Hypothalamus (tissue), 51 donors: ENCODE measurements at regions not wholly inside any gene's neighbourhood (a gene's known extent, or its start where the extent isn't known, plus 50 kb on each side); places are given as distances from the start of the nearest gene placed in this dataset.
"Not testable (repeated sequence)": the region's sequence is repeated elsewhere in the genome, so short reads cannot be mapped to it uniquely, and the experiment has no call there.

Experiments
- DNase-seq, 51 donors: peaks; one replicate each; lab custom pipeline; 2025; lab: John Stamatoyannopoulos, UW

DNA sequence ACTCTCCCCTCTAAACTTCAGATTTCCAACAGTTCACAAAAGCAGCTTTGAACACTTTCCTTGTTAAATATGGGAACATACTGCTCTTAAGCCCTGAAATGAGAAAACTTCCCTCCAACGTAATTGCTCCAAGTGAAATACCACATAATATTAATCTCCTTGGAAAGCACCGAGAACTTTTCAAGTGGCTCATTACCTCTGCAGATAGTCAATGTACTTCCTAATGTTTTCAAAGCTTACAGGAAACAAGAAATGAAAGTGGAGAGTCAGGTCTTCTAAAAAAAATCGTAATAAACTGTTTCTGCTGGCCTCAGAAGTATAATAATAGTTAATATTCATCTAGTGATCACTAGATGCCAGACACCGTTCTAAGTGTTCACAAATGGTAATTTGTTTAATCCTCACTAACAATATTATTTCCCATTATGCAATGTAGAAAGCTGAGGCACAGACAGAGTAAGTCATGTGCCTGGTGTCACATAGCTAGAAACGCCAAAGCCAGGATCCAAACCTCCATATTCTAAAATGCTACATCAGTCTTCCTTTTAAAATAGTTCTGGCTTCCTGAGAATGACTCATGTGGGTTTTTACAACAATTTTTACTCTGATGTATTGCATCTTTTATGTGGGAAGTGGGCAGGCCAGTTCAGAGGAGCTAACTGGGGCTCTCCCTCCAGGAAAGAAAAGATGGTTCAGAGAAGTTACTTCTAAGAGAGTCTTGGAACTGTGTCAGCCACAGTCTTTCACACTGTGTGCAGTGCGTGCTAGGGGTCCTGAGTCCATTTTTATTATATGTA lies 177.2 kb downstream of the PLPPR4 start:
- no peak for DNase-seq

GRCh38 chr1:99444211-99444927 lies 180.1 kb downstream of the PLPPR4 start:
- DNase-seq = not testable (repeated sequence)

- no peak for DNase-seq
These were observed 180.8 kb downstream of the PLPPR4 start for GRCh38 chr1:99445071-99445470.

- no peak for DNase-seq
These were observed 181.2 kb downstream of the PLPPR4 start for GRCh38 chr1:99445486-99445885.

DNA sequence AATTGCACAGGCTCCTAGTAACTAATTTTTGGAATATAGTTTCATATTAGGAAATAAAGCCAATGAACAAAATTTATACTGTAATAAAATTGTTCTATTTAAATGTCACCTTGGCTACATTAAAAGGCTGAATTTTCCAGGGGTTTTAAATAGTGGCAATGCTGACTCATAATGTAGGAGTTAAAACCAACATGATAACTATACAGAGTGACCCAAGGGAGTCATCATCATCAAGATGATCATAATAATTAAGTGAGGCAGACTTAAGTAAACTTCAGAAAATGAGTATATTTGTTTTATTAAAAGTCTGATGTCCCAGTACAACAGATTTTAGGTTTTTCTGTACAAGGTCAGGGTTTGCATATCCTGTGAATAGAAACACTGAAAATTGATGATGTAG lies 183.4 kb downstream of the PLPPR4 start:
- DNase-seq = no peak

GRCh38 chr1:99455760-99456159 lies 190.2 kb upstream of the PALMD start:
- no peak for DNase-seq

DNA sequence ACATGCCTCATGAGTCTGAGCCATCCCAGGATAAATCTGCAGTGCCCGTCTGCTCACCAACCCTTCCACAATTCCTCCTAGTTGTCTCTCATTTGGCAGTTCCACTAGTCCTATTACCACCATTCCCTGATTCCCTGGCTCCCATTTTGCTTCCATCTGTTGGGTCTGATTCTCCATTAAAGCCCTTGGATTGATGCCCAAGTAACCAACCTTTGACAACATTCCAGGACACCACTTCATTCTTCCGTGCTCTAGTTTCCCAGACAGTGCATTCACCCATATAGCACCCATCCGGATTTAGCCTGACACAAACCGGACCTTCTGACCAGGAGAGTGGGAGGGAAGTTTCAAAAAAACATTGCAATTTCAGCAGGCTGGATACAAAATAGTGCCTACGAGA lies 189.4 kb upstream of the PALMD start:
- no peak for DNase-seq

DNA sequence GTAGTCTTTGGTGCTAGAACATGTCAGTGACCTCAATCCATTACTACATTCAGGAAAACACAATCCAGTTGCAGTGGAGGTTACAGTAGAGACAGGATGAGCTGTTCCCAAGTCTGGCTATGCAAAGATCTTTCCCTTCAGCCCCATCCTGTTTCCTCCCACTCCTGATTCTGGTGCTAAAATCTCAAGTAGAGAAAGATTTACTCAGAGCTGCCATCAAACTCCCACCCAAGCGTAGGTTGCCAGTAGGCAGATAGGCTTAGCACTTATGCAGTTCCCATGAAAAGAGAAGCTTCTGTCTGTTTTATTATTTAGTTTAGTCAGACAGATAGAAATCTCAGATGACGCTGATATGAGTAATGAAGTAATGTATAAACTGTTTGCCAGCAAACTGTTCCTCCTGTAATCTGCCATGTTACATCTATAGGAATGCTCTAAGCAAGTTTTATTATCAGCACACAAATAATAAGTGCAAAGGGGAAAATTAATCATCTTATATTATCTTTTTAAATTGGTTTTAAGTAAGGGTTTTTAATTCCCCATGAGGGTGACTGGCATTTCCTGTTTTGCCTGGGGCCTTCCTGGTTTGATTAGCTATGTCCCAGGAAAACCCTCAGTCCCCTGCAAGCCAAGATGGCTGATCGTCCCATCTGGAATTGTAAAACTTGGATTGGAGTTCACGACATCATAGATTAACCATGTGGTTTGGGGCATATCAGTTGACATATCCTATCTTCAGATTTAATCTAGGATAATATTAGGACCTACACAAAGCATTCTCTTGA lies 188.3 kb upstream of the PALMD start:
- peak in 1 of 51 donors; percentile 21 for DNase-seq

- no peak for DNase-seq
These were observed 184.4 kb upstream of the PALMD start for GRCh38 chr1:99461499-99461898.

DNA sequence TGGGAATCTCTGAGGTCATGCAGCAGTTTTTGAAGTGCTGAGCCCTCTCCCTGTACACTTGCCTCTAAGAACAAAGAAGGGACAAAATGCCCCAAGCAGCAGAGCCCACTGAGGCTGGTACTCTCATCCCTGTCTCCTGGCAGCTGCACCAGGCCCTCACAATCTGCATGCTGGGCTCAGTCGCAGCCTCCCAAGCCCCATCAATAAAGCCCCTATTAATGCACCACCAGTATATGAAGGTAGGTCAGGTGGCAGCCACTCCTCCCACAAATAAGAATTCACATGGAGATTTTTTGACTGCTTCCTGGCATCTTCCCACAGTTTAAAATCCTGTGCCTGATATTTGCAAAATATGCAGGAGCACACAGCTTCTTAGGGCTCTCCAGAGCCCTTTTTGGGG lies 181.2 kb upstream of the PALMD start:
- DNase-seq = no peak

DNA sequence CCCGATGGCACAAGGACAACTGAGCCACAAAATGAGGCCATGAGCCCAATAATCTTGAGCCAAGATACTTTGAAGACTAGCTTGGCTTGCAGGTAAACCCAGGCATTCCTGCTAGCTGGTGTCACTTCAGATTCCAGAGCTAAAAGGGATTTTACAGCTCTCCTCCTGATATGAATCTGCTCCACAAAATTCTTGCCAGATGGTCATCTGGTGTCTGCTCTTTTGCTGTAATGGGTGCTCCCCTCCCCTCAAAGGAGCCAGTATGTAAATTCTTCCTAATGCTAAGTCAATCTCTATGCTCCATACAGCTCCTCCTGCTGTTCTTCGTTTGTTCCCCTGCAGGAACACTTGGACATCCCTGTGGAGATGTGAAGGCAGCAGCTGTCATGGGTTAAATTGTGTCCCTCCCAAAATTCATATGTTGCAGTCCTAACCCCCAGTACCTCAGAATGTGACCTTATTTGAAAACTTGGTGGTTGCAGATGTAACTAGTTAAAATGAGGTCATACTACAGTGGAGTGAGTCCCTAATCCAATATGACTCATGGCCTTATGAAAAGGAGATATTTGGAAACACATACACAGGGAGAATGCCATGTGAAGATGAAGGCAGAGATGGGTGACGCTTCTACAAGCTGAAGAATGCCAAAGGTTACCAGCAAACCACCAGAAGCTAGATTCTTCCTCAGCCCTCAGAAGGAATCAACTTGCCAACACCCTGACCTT lies 180.6 kb upstream of the PALMD start:
- DNase-seq = no peak

GRCh38 chr1:99467645-99468044 lies 178.3 kb upstream of the PALMD start:
- DNase-seq = no peak

DNA sequence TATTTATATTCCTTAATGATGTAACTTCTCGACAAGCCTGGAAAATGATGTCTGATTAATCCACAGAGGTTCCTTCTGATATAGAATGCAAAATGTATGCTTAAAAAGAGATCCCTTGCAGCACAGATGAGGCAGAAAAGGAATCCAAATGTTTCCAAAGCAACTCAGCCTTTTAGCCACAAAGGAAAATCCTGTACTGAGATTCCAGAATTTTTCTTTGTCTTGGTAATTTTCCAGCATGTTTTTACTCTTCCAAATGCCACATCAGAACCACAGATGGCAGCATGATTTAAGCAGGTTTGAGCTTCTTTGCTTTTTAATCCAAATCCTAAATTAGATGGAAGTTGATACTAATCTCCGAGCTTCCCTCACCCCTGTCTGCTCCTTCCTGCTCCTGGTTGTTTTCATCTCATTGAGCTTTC lies 176.4 kb upstream of the PALMD start:
- DNase-seq = peak in 1 of 51 donors; percentile 12

DNA sequence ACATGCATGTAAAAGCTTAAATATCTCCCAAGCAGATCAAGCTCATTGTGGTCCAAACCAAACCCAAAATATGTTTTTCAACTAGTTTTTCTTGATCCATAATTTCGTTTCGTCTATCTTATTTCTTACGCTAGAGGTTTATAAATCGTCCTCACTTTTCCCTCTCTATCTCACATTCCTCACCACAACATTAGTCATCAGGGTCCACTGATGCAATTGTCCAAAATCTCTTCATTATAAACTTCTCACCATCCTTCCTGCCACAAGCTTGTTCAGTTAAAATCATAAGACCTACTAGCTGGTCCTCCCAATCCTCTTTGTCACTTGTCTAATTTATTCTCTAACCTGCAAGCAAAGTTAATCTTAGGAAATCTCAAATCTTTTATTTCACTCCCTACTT lies 173.0 kb upstream of the PALMD start:
- no peak for DNase-seq

DNA sequence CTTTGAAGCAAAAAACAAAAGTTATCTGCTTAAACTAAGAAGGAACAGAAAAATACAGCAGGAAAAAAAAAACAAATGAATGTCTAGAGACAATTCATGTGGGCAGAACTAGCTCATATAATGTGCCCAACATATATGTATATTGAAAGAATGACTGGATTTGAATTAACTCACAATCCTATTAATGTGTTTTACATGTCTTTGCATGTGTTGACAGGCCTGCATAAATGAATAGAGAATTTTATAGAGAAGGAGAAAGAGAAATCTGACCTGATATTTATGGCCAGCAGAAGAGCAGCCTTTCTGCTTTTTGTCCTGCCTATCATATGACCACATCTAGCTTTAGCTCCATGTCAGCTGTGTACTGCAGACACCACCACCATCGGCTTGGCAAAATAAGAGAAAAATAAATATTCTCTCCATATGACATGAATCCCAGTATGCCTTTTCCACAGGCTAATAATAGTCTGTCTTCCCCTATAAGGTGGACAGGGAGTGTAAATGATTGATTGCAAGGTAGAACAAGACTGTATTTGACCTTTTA lies 171.5 kb upstream of the PALMD start:
- no peak for DNase-seq

DNA sequence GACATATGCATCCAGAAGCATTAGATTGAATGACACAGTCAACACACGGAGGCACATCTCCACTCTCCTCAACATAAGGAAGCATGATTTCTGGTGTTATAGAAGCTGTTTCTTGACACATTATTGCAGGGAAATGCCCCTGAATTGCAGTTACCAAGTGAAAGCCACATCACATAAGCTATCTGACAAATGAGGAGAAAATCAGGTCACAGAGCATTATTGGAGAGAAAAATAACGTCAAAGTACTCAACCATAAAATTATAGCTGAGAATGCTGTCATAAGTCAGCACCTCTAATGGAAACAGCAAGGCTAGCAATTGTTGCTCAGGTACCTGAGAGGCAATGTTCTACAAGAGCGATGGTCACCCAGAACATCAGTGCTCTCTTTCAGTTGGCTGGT lies 169.9 kb upstream of the PALMD start:
- DNase-seq = no peak

GRCh38 chr1:99481391-99481996 lies 164.4 kb upstream of the PALMD start:
- DNase-seq = peak in 12 of 51 donors; percentile 1 to 63 (median 11)

GRCh38 chr1:99482286-99482685 lies 163.6 kb upstream of the PALMD start:
- DNase-seq = no peak

DNA sequence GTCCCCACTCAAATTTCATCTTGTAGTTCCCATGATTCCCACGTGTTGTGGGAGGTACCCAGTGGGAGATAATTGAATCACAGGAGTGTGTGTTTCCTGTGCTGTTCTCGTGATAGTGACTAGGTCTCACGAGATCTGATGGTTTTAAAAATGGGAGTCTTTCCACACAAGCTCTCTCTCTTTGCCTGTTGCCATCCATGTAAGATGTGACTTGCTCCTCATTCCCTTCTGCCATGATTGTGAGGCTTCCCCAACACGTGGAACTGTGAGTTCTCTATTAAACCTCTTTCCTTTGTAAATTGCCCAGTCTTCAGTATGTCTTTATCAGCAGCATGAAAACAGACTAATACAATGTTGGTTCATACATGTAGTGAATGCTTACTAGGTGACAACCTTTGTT lies 163.2 kb upstream of the PALMD start:
- no peak for DNase-seq

DNA sequence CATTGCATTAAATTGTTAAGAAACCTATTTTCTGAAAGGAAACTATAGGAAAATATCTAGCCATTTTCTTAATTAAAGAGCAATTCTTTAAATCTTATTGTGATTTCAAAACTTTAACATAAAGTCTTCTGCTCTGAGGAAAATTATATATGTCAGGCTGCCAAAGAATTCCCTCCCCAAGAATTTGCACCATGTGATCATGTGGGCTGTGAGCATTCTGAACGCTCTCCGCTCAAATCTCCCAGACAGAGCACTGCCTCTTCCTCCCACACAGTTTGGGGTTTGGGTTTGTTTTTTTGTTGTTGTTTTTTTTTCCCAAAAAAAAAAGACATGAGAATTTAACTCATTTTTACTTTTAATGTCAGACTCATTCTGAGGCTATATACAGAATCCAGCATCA lies 155.9 kb upstream of the PALMD start:
- DNase-seq = no peak
